H9 (cell line): ENCODE measurements at regions not wholly inside any gene's neighbourhood (a gene's known extent, or its start where the extent isn't known, plus 50 kb on each side); places are given as distances from the start of the nearest gene placed in this dataset.
A peak's percentile ranks its signal among the peaks of the same experiment; 100 is the strongest.

Experiments used
- DNase-seq: peaks from one replicate; pipeline ENCODE4 v3.0.0-alpha.2; 2017
- H2AFZ ChIP-seq: one replicate; pipeline ENCODE4 v1.6.1; 2013; ENCODE audit warnings: mild to moderate bottlenecking, low read length, control low read depth, moderate library complexity
- H2AK5ac ChIP-seq: 2 replicates; pipeline ENCODE4 v1.6.1; 2013; ENCODE audit warnings: low read length, control low read depth, mixed read lengths; ENCODE audit not compliant: insufficient read length
- H2BK120ac ChIP-seq: one replicate; pipeline ENCODE4 v1.6.1; 2013; ENCODE audit warnings: low read depth, mild to moderate bottlenecking, low read length, control low read depth, inconsistent platforms; ENCODE audit not compliant: poor library complexity, severe bottlenecking
- H2BK12ac ChIP-seq: 2 replicates; pipeline ENCODE4 v1.6.1; 2013; ENCODE audit warnings: low read length, control low read depth, mixed read lengths, low read depth; ENCODE audit not compliant: insufficient read length
- H2BK15ac ChIP-seq: 2 replicates; pipeline ENCODE4 v1.6.1; 2013; ENCODE audit warnings: low read depth, low read length, control low read depth
- H2BK20ac ChIP-seq: one replicate; pipeline ENCODE4 v1.6.1; 2013; ENCODE audit warnings: low read depth, mild to moderate bottlenecking, low read length, control low read depth, inconsistent platforms; ENCODE audit not compliant: poor library complexity, severe bottlenecking
- H2BK5ac ChIP-seq: 2 replicates; pipeline ENCODE4 v1.6.1; 2013; ENCODE audit warnings: low read length, control low read depth, mixed read lengths; ENCODE audit not compliant: insufficient read length
- H3K14ac ChIP-seq: 2 replicates; pipeline ENCODE4 v1.6.1; 2013; ENCODE audit warnings: low read length, control low read depth; ENCODE audit not compliant: insufficient read depth
- H3K18ac ChIP-seq: 2 replicates; pipeline ENCODE4 v1.6.1; 2013; ENCODE audit warnings: low read depth, mild to moderate bottlenecking, mixed read lengths, low read length, control low read depth; ENCODE audit not compliant: insufficient read length
- H3K23ac ChIP-seq: 2 replicates; pipeline ENCODE4 v1.6.1; 2013; ENCODE audit warnings: low read length, control low read depth, mixed read lengths, low read depth; ENCODE audit not compliant: insufficient read length
- H3K23me2 ChIP-seq: 2 replicates; pipeline ENCODE4 v1.6.1; 2013; ENCODE audit warnings: low read depth, mild to moderate bottlenecking, mixed read lengths, low read length, control low read depth; ENCODE audit not compliant: insufficient read length, poor library complexity, severe bottlenecking
- H3K27ac ChIP-seq: 2 replicates; pipeline ENCODE4 v1.5.1; 2013; ENCODE audit warnings: low read length, control low read depth, mixed read lengths, low read depth; ENCODE audit not compliant: insufficient read length
- H3K27me3 ChIP-seq: 2 replicates; pipeline ENCODE4 v1.6.1; 2013; ENCODE audit warnings: low read length, control low read depth, inconsistent platforms; ENCODE audit not compliant: insufficient read depth
- H3K4ac ChIP-seq: 2 replicates; pipeline ENCODE4 v1.6.1; 2013; ENCODE audit warnings: low read depth, mild to moderate bottlenecking, control low read depth, inconsistent platforms, low read length, moderate library complexity
- H3K4me1 ChIP-seq: 2 replicates; pipeline ENCODE4 v1.6.1; 2013; ENCODE audit warnings: low read length, control low read depth, inconsistent platforms; ENCODE audit not compliant: insufficient read depth
- H3K4me2 ChIP-seq: 2 replicates; pipeline ENCODE4 v1.6.1; 2013; ENCODE audit warnings: low read length, control low read depth, mixed read lengths; ENCODE audit not compliant: insufficient read length, insufficient read depth
- H3K56ac ChIP-seq: 2 replicates; pipeline ENCODE4 v1.6.1; 2013; ENCODE audit warnings: low read depth, mild to moderate bottlenecking, mixed read lengths, low read length, control low read depth; ENCODE audit not compliant: insufficient read length
- H3K79me1 ChIP-seq: 2 replicates; pipeline ENCODE4 v1.6.1; 2013; ENCODE audit warnings: low read depth, mild to moderate bottlenecking, moderate library complexity, low read length, control low read depth, inconsistent platforms; ENCODE audit not compliant: insufficient read depth, poor library complexity, severe bottlenecking
- H3K79me2 ChIP-seq: 2 replicates; pipeline ENCODE4 v1.6.1; 2013; ENCODE audit warnings: low read length, control low read depth, inconsistent platforms; ENCODE audit not compliant: insufficient read depth
- H3K9ac ChIP-seq: 2 replicates; pipeline ENCODE4 v1.6.1; 2013; ENCODE audit warnings: low read length, control low read depth, mixed read lengths; ENCODE audit not compliant: insufficient read length; ENCODE audit errors: extremely low read depth
- H3K9me3 ChIP-seq: one replicate; pipeline ENCODE4 v1.6.1; 2013; ENCODE audit warnings: low read depth, low read length, inconsistent platforms; ENCODE audit not compliant: control insufficient read depth
- H3T11ph ChIP-seq: one replicate; pipeline ENCODE4 v1.6.1; 2013; ENCODE audit warnings: mild to moderate bottlenecking, low read length, control low read depth, inconsistent platforms
- H4K20me1 ChIP-seq: one replicate; pipeline ENCODE4 v1.6.1; 2013; ENCODE audit not compliant: control insufficient read depth, insufficient read length, insufficient read depth
- H4K5ac ChIP-seq: 2 replicates; pipeline ENCODE4 v1.6.1; 2013; ENCODE audit warnings: low read depth, mild to moderate bottlenecking, mixed read lengths, low read length, control low read depth; ENCODE audit not compliant: insufficient read length
- H4K8ac ChIP-seq: replicated peaks from 2 replicates; pipeline ENCODE4 v1.6.1; 2013; ENCODE audit warnings: low read length, control low read depth, mixed read lengths, low read depth; ENCODE audit not compliant: insufficient read length
- H4K91ac ChIP-seq: 2 replicates; pipeline ENCODE4 v1.6.1; 2013; ENCODE audit warnings: low read depth, mild to moderate bottlenecking, moderate library complexity, mixed read lengths, low read length, control low read depth; ENCODE audit not compliant: insufficient read length
- H3K27ac Mint-ChIP-seq, 3 experiments: 2 replicates in 2 of 3; 3 replicates in 1 of 3; pipeline ENCODE4 v1.8.0; 2020 to 2021; ENCODE audit warnings: mixed read lengths in 3 of 3, mild to moderate bottlenecking in 1 of 3, moderate library complexity in 1 of 3
- H3K27me3 Mint-ChIP-seq: 2 replicates; pipeline ENCODE4 v1.8.0; 2021; ENCODE audit warnings: low read depth, mild to moderate bottlenecking, moderate library complexity, mixed read lengths
- H3K36me3 Mint-ChIP-seq, 3 experiments: 2 replicates in 2 of 3; 3 replicates in 1 of 3; pipeline ENCODE4 v1.8.0; 2020 to 2021; ENCODE audit warnings: low read depth in 3 of 3, mixed read lengths in 3 of 3; ENCODE audit not compliant: insufficient read depth in 1 of 3
- H3K4me1 Mint-ChIP-seq, 2 experiments: 2 replicates each; pipeline ENCODE4 v1.8.0; 2020; ENCODE audit warnings: mixed read lengths in 2 of 2
- H3K4me3 Mint-ChIP-seq, 2 experiments: 2 replicates in 1 of 2; 3 replicates in 1 of 2; pipeline ENCODE4 v1.8.0; 2020 to 2021; ENCODE audit warnings: mild to moderate bottlenecking in 2 of 2, mixed read lengths in 2 of 2, moderate library complexity in 1 of 2
- H3K9me3 Mint-ChIP-seq, 2 experiments: 2 replicates in 1 of 2; 3 replicates in 1 of 2; pipeline ENCODE4 v1.8.0; 2020; ENCODE audit warnings: mild to moderate bottlenecking in 2 of 2, mixed read lengths in 2 of 2, moderate library complexity in 1 of 2
- WGBS: extraction: QIAGEN DNeasy Blood & Tissue Kit; methylation state at CpG from one replicate; pipeline ENCODE4 v1.1.7; 2013; ENCODE audit warnings: missing lambda C conversion rate, low lambda C conversion rate, mixed read lengths; ENCODE audit not compliant: insufficient read length; ENCODE audit errors: extremely low coverage; 5-methylcytosine and 5-hydroxymethylcytosine counted together
- TF ChIP-seq, protein P1 (sequence below): fragments of 200-600 bp; sonication (generic); conservative IDR thresholded peaks from 3 replicates; pipeline ENCODE4 v1.8.0; 2021; ENCODE audit warnings: antibody characterized with exemption, mild to moderate bottlenecking

DNA sequence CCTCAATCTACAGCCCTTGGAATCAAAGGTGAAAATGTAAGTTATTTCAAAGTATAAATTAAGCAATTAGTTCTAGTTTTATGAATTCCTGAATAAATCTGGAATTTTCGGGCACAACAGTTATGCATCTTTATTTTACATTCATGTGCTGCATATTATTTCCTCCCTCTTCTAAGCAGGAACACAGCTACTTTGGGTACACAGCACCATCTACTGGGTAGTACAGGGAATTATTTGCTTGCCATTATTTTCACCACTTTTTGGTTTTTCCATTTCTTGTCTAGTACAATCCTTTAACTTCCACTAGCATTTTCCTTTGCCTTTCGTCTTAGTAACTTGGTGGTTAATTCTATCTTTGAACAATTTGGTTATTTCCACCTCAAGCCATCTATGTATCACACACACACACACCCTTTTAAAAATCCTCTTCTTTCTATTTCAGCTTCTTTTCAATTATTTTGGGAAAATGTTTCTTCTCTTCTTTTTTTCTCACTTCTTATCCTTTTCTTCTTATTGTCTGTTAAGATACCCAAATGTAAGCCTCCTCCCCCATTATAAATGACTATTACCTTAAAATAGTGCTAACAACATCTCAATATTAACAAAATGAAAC is 451.0 kb downstream of the MFSD1 start:
- H3K23ac ChIP-seq = no peak overlapping the region
- H2AK5ac ChIP-seq = no peak overlapping the region
- DNase-seq = no peak
- no peak overlapping the region for H4K5ac ChIP-seq
- WGBS = no CpG with 5 or more reads among the region's 2 CpGs
- H3K27ac ChIP-seq = no peak overlapping the region
- no peak overlapping the region for H2BK120ac ChIP-seq
- no peaks in the 10 kb centered on the region for H3K36me3 Mint-ChIP-seq
- H2BK5ac ChIP-seq = no peak overlapping the region
- H3K14ac ChIP-seq = no peak overlapping the region
- H2BK12ac ChIP-seq = no peak overlapping the region
- H3K4me3 Mint-ChIP-seq = no peak overlapping the region
- no peak overlapping the region for H4K91ac ChIP-seq
- no peak overlapping the region for H3K56ac ChIP-seq
- H3K23me2 ChIP-seq = no peaks in the 10 kb centered on the region
- no peaks in the 10 kb centered on the region for H4K20me1 ChIP-seq
- H3K27me3 ChIP-seq = no peaks in the 10 kb centered on the region
- H3K27ac Mint-ChIP-seq = no peak overlapping the region
- H2BK15ac ChIP-seq = no peak overlapping the region
- no peaks in the 10 kb centered on the region for H3K4me1 Mint-ChIP-seq
- no peaks in the 10 kb centered on the region for H3K4me1 ChIP-seq
- no peaks in the 10 kb centered on the region for H3K9me3 Mint-ChIP-seq
- H3K9me3 ChIP-seq = no peaks in the 10 kb centered on the region
- H3K4ac ChIP-seq = no peak overlapping the region
- H3K4me2 ChIP-seq = no peak overlapping the region
- no peak overlapping the region for H3T11ph ChIP-seq
- H3K9ac ChIP-seq = no peak overlapping the region
- no peak overlapping the region for H2AFZ ChIP-seq
- no peaks in the 10 kb centered on the region for H3K79me1 ChIP-seq
- H3K27me3 Mint-ChIP-seq = peaks cover 8% of the 10 kb centered on the region
- no peak overlapping the region for H3K18ac ChIP-seq
- TF ChIP-seq, protein P1, sequence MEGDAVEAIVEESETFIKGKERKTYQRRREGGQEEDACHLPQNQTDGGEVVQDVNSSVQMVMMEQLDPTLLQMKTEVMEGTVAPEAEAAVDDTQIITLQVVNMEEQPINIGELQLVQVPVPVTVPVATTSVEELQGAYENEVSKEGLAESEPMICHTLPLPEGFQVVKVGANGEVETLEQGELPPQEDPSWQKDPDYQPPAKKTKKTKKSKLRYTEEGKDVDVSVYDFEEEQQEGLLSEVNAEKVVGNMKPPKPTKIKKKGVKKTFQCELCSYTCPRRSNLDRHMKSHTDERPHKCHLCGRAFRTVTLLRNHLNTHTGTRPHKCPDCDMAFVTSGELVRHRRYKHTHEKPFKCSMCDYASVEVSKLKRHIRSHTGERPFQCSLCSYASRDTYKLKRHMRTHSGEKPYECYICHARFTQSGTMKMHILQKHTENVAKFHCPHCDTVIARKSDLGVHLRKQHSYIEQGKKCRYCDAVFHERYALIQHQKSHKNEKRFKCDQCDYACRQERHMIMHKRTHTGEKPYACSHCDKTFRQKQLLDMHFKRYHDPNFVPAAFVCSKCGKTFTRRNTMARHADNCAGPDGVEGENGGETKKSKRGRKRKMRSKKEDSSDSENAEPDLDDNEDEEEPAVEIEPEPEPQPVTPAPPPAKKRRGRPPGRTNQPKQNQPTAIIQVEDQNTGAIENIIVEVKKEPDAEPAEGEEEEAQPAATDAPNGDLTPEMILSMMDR = peak; percentile 90
- H4K8ac ChIP-seq = no peak overlapping the region
- no peaks in the 10 kb centered on the region for H3K79me2 ChIP-seq
- no peak overlapping the region for H2BK20ac ChIP-seq
